Gastroesophageal sphincter (tissue), 3 donors: ENCODE measurements at regions not wholly inside any gene's neighbourhood (a gene's known extent, or its start where the extent isn't known, plus 50 kb on each side); places are given as distances from the start of the nearest gene placed in this dataset.

Experiments
- EP300 ChIP-seq: sonication (generic); formaldehyde crosslinking; IDR thresholded peaks from one replicate; pipeline ENCODE4 v1.6.1; 2017; ENCODE audit warnings: antibody characterized with exemption, mild to moderate bottlenecking
- POLR2A ChIP-seq, 2 donors: fragments of 450-650 bp; IDR thresholded peaks; one replicate each; pipeline ENCODE4 v1.6.1; 2017; ENCODE audit warnings: antibody characterized with exemption in 2 of 2, mild to moderate bottlenecking in 2 of 2, moderate library complexity in 1 of 2
- TF ChIP-seq, protein P1 (sequence below), 4 experiments: fragments of 200-600 bp in 2 of 4; fragments of 450-650 bp in 2 of 4; sonication (generic) in 1 of 4; IDR thresholded peaks; one replicate each; pipeline ENCODE4 v1.5.1; 2017 to 2019; ENCODE audit warnings: antibody characterized with exemption in 4 of 4, mild to moderate bottlenecking in 2 of 4, moderate library complexity in 2 of 4

DNA sequence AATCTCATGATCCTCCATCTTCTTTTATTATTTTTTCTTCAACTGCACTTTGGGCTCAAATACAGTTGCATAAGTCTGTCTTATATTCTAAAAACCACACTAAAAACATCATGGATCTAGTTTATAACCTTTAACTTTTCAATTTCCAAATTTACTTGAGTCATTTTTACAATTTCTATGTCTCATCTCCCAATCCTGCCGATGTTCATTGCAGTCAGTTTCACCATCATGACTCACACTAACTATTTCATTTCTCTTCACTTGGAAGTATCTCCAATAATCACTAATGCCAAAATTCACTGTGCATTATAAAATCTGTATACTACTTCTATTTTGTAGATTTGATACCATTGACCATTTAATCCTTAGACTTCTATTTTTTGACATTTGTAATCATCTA lies 806.9 kb upstream of the SORCS1 start:
- no peak for TF ChIP-seq POLR2A (IDR thresholded peaks at IDR 0.05)
- TF ChIP-seq, protein P1, sequence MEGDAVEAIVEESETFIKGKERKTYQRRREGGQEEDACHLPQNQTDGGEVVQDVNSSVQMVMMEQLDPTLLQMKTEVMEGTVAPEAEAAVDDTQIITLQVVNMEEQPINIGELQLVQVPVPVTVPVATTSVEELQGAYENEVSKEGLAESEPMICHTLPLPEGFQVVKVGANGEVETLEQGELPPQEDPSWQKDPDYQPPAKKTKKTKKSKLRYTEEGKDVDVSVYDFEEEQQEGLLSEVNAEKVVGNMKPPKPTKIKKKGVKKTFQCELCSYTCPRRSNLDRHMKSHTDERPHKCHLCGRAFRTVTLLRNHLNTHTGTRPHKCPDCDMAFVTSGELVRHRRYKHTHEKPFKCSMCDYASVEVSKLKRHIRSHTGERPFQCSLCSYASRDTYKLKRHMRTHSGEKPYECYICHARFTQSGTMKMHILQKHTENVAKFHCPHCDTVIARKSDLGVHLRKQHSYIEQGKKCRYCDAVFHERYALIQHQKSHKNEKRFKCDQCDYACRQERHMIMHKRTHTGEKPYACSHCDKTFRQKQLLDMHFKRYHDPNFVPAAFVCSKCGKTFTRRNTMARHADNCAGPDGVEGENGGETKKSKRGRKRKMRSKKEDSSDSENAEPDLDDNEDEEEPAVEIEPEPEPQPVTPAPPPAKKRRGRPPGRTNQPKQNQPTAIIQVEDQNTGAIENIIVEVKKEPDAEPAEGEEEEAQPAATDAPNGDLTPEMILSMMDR (IDR thresholded peaks at IDR 0.05), result no peak
- no peak for TF ChIP-seq EP300
